K562 (cell line): ENCODE measurements at regions not wholly inside any gene's neighbourhood (a gene's known extent, or its start where the extent isn't known, plus 50 kb on each side); places are given as distances from the start of the nearest gene placed in this dataset.

Experiments used
- ATAC-seq: fragments of 200-7000 bp; cut with Tn5 transposase; 3 replicates; pipeline ENCODE4 v1.9.1; 2020; ENCODE audit warnings: moderate library complexity
- BruUV-seq: library from RNA; stranded (reverse); fragments of 400-500 nt; replicated peaks from 2 replicates; lab custom pipeline; 2021; lab: Mats Ljungman, UMichigan
- CTCF ChIA-PET: fragments of 300-600 bp; formaldehyde crosslinking; extraction: SDS; loops from one replicate; lab custom pipeline; 2021; ENCODE audit warnings: low intra/inter-chr PET ratio; lab: Yijun Ruan, JAX
- POLR2A ChIA-PET: fragments of 300-600, 350-650 bp; sonication (Branson Sonifier 250); formaldehyde crosslinking; extraction: SDS; loops from one replicate; lab custom pipeline; 2021; ENCODE audit warnings: antibody characterized with exemption, inconsistent platforms; lab: Yijun Ruan, JAX
- DNase-seq, 4 experiments: peaks; one replicate each; pipeline versions ENCODE4 v3.0.0 to v3.0.0-alpha.2; 2011 to 2018; ENCODE audit warnings: low spot score in 3 of 4, mixed read lengths in 3 of 4; ENCODE audit errors: extremely low read depth in 1 of 4
- FAIRE-seq: peaks from 2 replicates; lab custom pipeline; 2011; peaks lifted over from hg19 to GRCh38; lab: Jason Lieb, UNC
- H2AFZ ChIP-seq: 2 replicates; pipeline ENCODE4 v1.6.0; 2011; ENCODE audit warnings: low read depth, low read length, control low read depth, inconsistent platforms
- H3K27ac ChIP-seq: fragments of 200-600 bp; 3 replicates; pipeline ENCODE4 v1.8.0; 2011; ENCODE audit warnings: low read depth, mild to moderate bottlenecking, control low read depth, inconsistent platforms, low read length, moderate library complexity, mixed read lengths; ENCODE audit errors: extremely low read depth
- H3K27me3 ChIP-seq, 2 experiments: fragments of 300-600 bp in 1 of 2; 2 replicates in 1 of 2; 3 replicates in 1 of 2; pipeline versions ENCODE4 v1.6.0 to v1.8.0; 2011; ENCODE audit warnings: inconsistent platforms in 2 of 2, low read length in 2 of 2, mild to moderate bottlenecking in 1 of 2, mixed read lengths in 1 of 2, moderate library complexity in 1 of 2; ENCODE audit not compliant: control insufficient read depth in 2 of 2, insufficient read depth in 2 of 2
- H3K36me3 ChIP-seq: fragments of 300-600 bp; 3 replicates; pipeline ENCODE4 v1.8.0; 2011; ENCODE audit warnings: mild to moderate bottlenecking, low read length, inconsistent platforms; ENCODE audit not compliant: control insufficient read depth, insufficient read depth
- H3K4me1 ChIP-seq, 2 experiments: fragments of 200-600 bp in 1 of 2; replicated peaks in 1 of 2; 2 replicates in 1 of 2; 3 replicates in 1 of 2; pipeline versions ENCODE4 v1.5.1 to v1.8.0; 2011; ENCODE audit warnings: inconsistent platforms in 2 of 2, low read length in 2 of 2, mild to moderate bottlenecking in 1 of 2, mixed read lengths in 1 of 2, moderate library complexity in 1 of 2; ENCODE audit not compliant: control insufficient read depth in 2 of 2, insufficient read depth in 2 of 2
- H3K4me2 ChIP-seq: 2 replicates; pipeline ENCODE4 v1.6.1; 2011; ENCODE audit warnings: low read length, control low read depth, inconsistent platforms, mixed read lengths; ENCODE audit not compliant: insufficient read depth
- H3K4me3 ChIP-seq: fragments of 200-600 bp; sonication (generic), shearing (Covaris generic); 2 replicates; pipeline ENCODE4 v1.5.1; 2016; ENCODE audit warnings: control low read depth, inconsistent platforms
- H3K79me2 ChIP-seq: fragments of 200-600 bp; 3 replicates; pipeline ENCODE4 v1.8.0; 2011; ENCODE audit warnings: low read length, inconsistent platforms; ENCODE audit not compliant: control insufficient read depth, insufficient read depth
- H3K9ac ChIP-seq, 2 experiments: 2 replicates each; pipeline versions ENCODE4 v1.6.0 to v1.6.1; 2011; ENCODE audit warnings: low read depth in 2 of 2, low read length in 2 of 2, control low read depth in 1 of 2, inconsistent platforms in 1 of 2, mild to moderate bottlenecking in 1 of 2, mixed read lengths in 1 of 2; ENCODE audit not compliant: insufficient read depth in 1 of 2
- H3K9me1 ChIP-seq: one replicate; pipeline ENCODE4 v1.6.0; 2011; ENCODE audit warnings: inconsistent platforms, mild to moderate bottlenecking, low read length, moderate library complexity; ENCODE audit not compliant: control insufficient read depth, insufficient read depth
- H3K9me3 ChIP-seq: replicated peaks from 2 replicates; pipeline ENCODE4 v1.5.1; 2011; ENCODE audit warnings: low read depth, low read length, inconsistent platforms; ENCODE audit not compliant: control insufficient read depth, insufficient read depth
- H4K20me1 ChIP-seq: replicated peaks from 2 replicates; pipeline ENCODE4 v1.6.1; 2011; ENCODE audit warnings: low read length, inconsistent platforms, mixed read lengths; ENCODE audit not compliant: control insufficient read depth, insufficient read depth
- MTA2 ChIP-seq: fragments of 450-650 bp; IDR thresholded peaks from 2 replicates; pipeline ENCODE4 v1.6.1; 2016; ENCODE audit warnings: low read depth
- NUFIP1 ChIP-seq: fragments of 450-650 bp; IDR thresholded peaks from 2 replicates; pipeline ENCODE4 v1.6.1; 2018; ENCODE audit not compliant: partially characterized antibody
- RNF2 ChIP-seq: sonication (generic); IDR thresholded peaks from 2 replicates; pipeline ENCODE4 v1.6.1; 2016
- ZNF354B ChIP-seq: fragments of 250-450 bp; sonication (Bioruptor Pico); IDR thresholded peaks from 2 replicates; pipeline ENCODE4 v1.4.0; 2020
- WGBS: fragments of 100-300 bp; shearing (Covaris generic); methylation state at CpG from one replicate; pipeline ENCODE4 v1.1.6; 2016; ENCODE audit warnings: low coverage, mixed read lengths; ENCODE audit not compliant: insufficient coverage; ENCODE audit errors: missing lambda C conversion rate; 5-methylcytosine and 5-hydroxymethylcytosine counted together
- in situ Hi-C: fragments of 300-500 bp; cut with MboI; formaldehyde crosslinking; loops from 4 replicates; pipeline ENCODE4 v1.15.0; 2018; ENCODE audit warnings: inconsistent platforms, mixed read lengths
- intact Hi-C: fragments of 100-400 bp; cut with micrococcal nuclease; formaldehyde crosslinking; loops from 2 replicates; pipeline ENCODE4 v1.14.2; 2022
- TF ChIP-seq, protein P1 (sequence below), 2 experiments: fragments of 450-650 bp in 1 of 2; sonication (generic) in 1 of 2; formaldehyde crosslinking in 1 of 2; IDR thresholded peaks; 2 replicates each; pipeline versions ENCODE4 v1.7.1 to v1.9.0; 2016 to 2022; ENCODE audit warnings: inconsistent platforms in 1 of 2, mild to moderate bottlenecking in 1 of 2, missing genetic modification reagents in 1 of 2
- TF ChIP-seq, protein P2 (sequence below): sonication (generic); formaldehyde crosslinking; IDR thresholded peaks from 2 replicates; pipeline ENCODE4 v1.8.0; 2022; ENCODE audit warnings: mild to moderate bottlenecking, missing genetic modification reagents

DNA sequence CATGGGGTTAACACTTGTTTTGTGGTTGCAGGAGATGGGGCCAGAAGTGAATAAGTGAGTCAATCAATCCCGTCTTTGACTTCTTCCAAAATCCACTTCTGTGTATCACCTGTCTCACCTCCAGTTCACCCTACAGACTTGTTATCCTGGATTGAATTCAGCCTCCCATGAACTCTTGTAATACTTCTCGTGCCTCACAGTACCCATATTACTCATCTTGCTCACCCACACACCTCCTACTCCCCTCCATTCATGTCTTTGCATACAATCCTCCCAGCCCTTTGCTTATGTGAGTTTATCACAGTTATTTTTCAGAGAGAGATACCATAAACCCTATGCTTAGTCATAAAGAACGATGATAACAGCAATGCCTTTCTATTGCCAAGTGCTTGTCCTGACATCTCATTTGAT, 52.9 kb upstream of the PAPPA start:
- H2AFZ ChIP-seq, result no peak overlapping the region
- no peaks in the 10 kb centered on the region for H3K36me3 ChIP-seq
- DNase-seq (no peak), ATAC-seq (no peak)
- H3K4me3 ChIP-seq, result no peak overlapping the region
- no peaks in the 10 kb centered on the region for H4K20me1 ChIP-seq
- BruUV-seq, result no TSS peak
- H3K9me3 ChIP-seq, result no peaks in the 10 kb centered on the region
- in situ Hi-C loops, result no loop called here
- H3K27ac ChIP-seq, result no peak overlapping the region
- CTCF ChIA-PET, result no interaction called here
- 0% methylated on average over 3 of the region's 3 CpGs for WGBS
- no peaks in the 10 kb centered on the region for H3K79me2 ChIP-seq
- no peak overlapping the region for H3K4me2 ChIP-seq
- H3K9ac ChIP-seq, result no peak overlapping the region
- H3K27me3 ChIP-seq, result no peaks in the 10 kb centered on the region
- no peaks in the 10 kb centered on the region for H3K4me1 ChIP-seq
- H3K9me1 ChIP-seq, result no peaks in the 10 kb centered on the region
- POLR2A ChIA-PET, result no interaction called here
- TF ChIP-seq, protein P1, sequence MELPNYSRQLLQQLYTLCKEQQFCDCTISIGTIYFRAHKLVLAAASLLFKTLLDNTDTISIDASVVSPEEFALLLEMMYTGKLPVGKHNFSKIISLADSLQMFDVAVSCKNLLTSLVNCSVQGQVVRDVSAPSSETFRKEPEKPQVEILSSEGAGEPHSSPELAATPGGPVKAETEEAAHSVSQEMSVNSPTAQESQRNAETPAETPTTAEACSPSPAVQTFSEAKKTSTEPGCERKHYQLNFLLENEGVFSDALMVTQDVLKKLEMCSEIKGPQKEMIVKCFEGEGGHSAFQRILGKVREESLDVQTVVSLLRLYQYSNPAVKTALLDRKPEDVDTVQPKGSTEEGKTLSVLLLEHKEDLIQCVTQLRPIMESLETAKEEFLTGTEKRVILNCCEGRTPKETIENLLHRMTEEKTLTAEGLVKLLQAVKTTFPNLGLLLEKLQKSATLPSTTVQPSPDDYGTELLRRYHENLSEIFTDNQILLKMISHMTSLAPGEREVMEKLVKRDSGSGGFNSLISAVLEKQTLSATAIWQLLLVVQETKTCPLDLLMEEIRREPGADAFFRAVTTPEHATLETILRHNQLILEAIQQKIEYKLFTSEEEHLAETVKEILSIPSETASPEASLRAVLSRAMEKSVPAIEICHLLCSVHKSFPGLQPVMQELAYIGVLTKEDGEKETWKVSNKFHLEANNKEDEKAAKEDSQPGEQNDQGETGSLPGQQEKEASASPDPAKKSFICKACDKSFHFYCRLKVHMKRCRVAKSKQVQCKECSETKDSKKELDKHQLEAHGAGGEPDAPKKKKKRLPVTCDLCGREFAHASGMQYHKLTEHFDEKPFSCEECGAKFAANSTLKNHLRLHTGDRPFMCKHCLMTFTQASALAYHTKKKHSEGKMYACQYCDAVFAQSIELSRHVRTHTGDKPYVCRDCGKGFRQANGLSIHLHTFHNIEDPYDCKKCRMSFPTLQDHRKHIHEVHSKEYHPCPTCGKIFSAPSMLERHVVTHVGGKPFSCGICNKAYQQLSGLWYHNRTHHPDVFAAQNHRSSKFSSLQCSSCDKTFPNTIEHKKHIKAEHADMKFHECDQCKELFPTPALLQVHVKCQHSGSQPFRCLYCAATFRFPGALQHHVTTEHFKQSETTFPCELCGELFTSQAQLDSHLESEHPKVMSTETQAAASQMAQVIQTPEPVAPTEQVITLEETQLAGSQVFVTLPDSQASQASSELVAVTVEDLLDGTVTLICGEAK (IDR thresholded peaks at IDR 0.05), result no peak
- TF ChIP-seq, protein P1 (CRISPR knock-in tag; IDR thresholded peaks at IDR 0.05), result no peak
- no peak for TF ChIP-seq RNF2
- TF ChIP-seq MTA2, result no peak
- TF ChIP-seq, protein P2, sequence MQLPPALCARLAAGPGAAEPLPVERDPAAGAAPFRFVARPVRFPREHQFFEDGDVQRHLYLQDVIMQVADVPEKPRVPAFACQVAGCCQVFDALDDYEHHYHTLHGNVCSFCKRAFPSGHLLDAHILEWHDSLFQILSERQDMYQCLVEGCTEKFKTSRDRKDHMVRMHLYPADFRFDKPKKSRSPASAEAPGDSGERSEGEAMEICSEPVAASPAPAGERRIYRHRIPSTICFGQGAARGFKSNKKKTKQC (CRISPR knock-in tag), result no peak
- TF ChIP-seq ZNF354B (CRISPR knock-in tag), result no peak
- TF ChIP-seq NUFIP1, result no peak
- TF ChIP-seq, all 486 proteins: peak for 0
- FAIRE-seq, result no peak
- intact Hi-C loops, result no loop called here
